WTC11 (cell line): ENCODE measurements at regions not wholly inside any gene's neighbourhood (a gene's known extent, or its start where the extent isn't known, plus 50 kb on each side); places are given as distances from the start of the nearest gene placed in this dataset.
A peak's percentile ranks its signal among the peaks of the same experiment; 100 is the strongest.
"Not testable (repeated sequence)": the region's sequence is repeated elsewhere in the genome, so short reads cannot be mapped to it uniquely, and the experiment has no call there.

Experiments used
- ATAC-seq: fragments of 200-7000 bp; cut with Tn5 transposase; 2 replicates; pipeline ENCODE4 v1.10.0; 2021; ENCODE audit warnings: mild to moderate bottlenecking, moderate library complexity
- CTCF ChIA-PET: fragments of 300-600 bp; sonication (Branson Sonifier 250); formaldehyde crosslinking; loops from one replicate; lab custom pipeline; 2021; ENCODE audit warnings: antibody characterized with exemption; lab: Charles Lee
- POLR2A ChIA-PET: fragments of 350-600 bp; sonication (Branson Sonifier 250); formaldehyde crosslinking; loops from one replicate; lab custom pipeline; 2021; ENCODE audit warnings: antibody characterized with exemption; lab: Charles Lee
- DNase-seq: peaks from one replicate; pipeline ENCODE4 v3.0.0; 2021; ENCODE audit warnings: low spot score
- H3K27ac Mint-ChIP-seq: 2 replicates; pipeline ENCODE4 v1.8.0; 2021; ENCODE audit warnings: mixed read lengths
- H3K27me3 Mint-ChIP-seq: 2 replicates; pipeline ENCODE4 v1.8.0; 2021; ENCODE audit warnings: low read depth, mild to moderate bottlenecking, moderate library complexity, mixed read lengths
- H3K36me3 Mint-ChIP-seq: 2 replicates; pipeline ENCODE4 v1.8.0; 2021; ENCODE audit warnings: mixed read lengths
- H3K4me1 Mint-ChIP-seq: 2 replicates; pipeline ENCODE4 v1.8.0; 2022; ENCODE audit warnings: mixed read lengths
- H3K4me3 Mint-ChIP-seq: 2 replicates; pipeline ENCODE4 v1.8.0; 2021; ENCODE audit warnings: mild to moderate bottlenecking, moderate library complexity, mixed read lengths
- H3K9me3 Mint-ChIP-seq: 2 replicates; pipeline ENCODE4 v1.8.0; 2021; ENCODE audit warnings: mixed read lengths
- ATF1 ChIP-seq: sonication (generic); formaldehyde crosslinking; IDR thresholded peaks from 2 replicates; pipeline ENCODE4 v1.8.1; 2023; ENCODE audit warnings: mild to moderate bottlenecking, moderate library complexity, missing genetic modification reagents
- ETV6 ChIP-seq: sonication (generic); formaldehyde crosslinking; IDR thresholded peaks from 2 replicates; pipeline ENCODE4 v1.8.1; 2022; ENCODE audit warnings: mild to moderate bottlenecking, missing genetic modification reagents
- FOXJ3 ChIP-seq: sonication (generic); formaldehyde crosslinking; IDR thresholded peaks from 2 replicates; pipeline ENCODE4 v1.9.0; 2021; ENCODE audit warnings: missing genetic modification reagents, mild to moderate bottlenecking, borderline replicate concordance
- FOXP4 ChIP-seq: sonication (generic); formaldehyde crosslinking; IDR thresholded peaks from 2 replicates; pipeline ENCODE4 v1.8.0; 2022; ENCODE audit warnings: mild to moderate bottlenecking, missing genetic modification reagents
- GRHL2 ChIP-seq: fragments of 250-450 bp; sonication (Bioruptor Pico); IDR thresholded peaks from 2 replicates; pipeline ENCODE4 v1.8.0; 2022; ENCODE audit warnings: mild to moderate bottlenecking, moderate library complexity; ENCODE audit not compliant: insufficient replicate concordance, severe bottlenecking
- JAZF1 ChIP-seq: fragments of 250-450 bp; sonication (Bioruptor Pico); IDR thresholded peaks from 2 replicates; pipeline ENCODE4 v1.9.0; 2021; ENCODE audit warnings: moderate library complexity, mild to moderate bottlenecking, inconsistent platforms
- JUN ChIP-seq: sonication (generic); formaldehyde crosslinking; IDR thresholded peaks from 2 replicates; pipeline ENCODE4 v1.8.0; 2023; ENCODE audit warnings: mild to moderate bottlenecking, missing genetic modification reagents
- MYBL2 ChIP-seq: sonication (generic); formaldehyde crosslinking; IDR thresholded peaks from 2 replicates; pipeline ENCODE4 v1.8.1; 2023; ENCODE audit warnings: mild to moderate bottlenecking, moderate library complexity, missing genetic modification reagents
- NFATC4 ChIP-seq: fragments of 250-450 bp; sonication (Bioruptor Pico); IDR thresholded peaks from 2 replicates; pipeline ENCODE4 v1.9.0; 2021; ENCODE audit warnings: mild to moderate bottlenecking
- NFE2L1 ChIP-seq: sonication (generic); formaldehyde crosslinking; IDR thresholded peaks from 2 replicates; pipeline ENCODE4 v1.8.1; 2023; ENCODE audit warnings: missing genetic modification reagents
- NFYB ChIP-seq: sonication (generic); formaldehyde crosslinking; conservative IDR thresholded peaks from 2 replicates; pipeline ENCODE4 v1.8.0; 2022; ENCODE audit warnings: low read depth, missing genetic modification reagents
- PREB ChIP-seq: sonication (generic); formaldehyde crosslinking; IDR thresholded peaks from 2 replicates; pipeline ENCODE4 v1.8.1; 2022; ENCODE audit warnings: mild to moderate bottlenecking, missing genetic modification reagents, moderate library complexity, borderline replicate concordance
- PRRX2 ChIP-seq: fragments of 250-450 bp; sonication (Bioruptor Pico); IDR thresholded peaks from 2 replicates; pipeline ENCODE4 v1.8.0; 2021; ENCODE audit warnings: mild to moderate bottlenecking
- SMAD3 ChIP-seq: sonication (generic); formaldehyde crosslinking; IDR thresholded peaks from 2 replicates; pipeline ENCODE4 v1.8.0; 2022; ENCODE audit warnings: missing genetic modification reagents, mild to moderate bottlenecking, borderline replicate concordance
- TCF7 ChIP-seq: sonication (generic); formaldehyde crosslinking; IDR thresholded peaks from 2 replicates; pipeline ENCODE4 v1.8.0; 2022; ENCODE audit warnings: mild to moderate bottlenecking, low read depth, missing genetic modification reagents, moderate library complexity
- ZNF232 ChIP-seq: sonication (generic); formaldehyde crosslinking; IDR thresholded peaks from 2 replicates; pipeline ENCODE4 v1.8.0; 2022; ENCODE audit warnings: mild to moderate bottlenecking, missing genetic modification reagents
- ZNF396 ChIP-seq: fragments of 250-450 bp; sonication (Bioruptor Pico); IDR thresholded peaks from 2 replicates; pipeline ENCODE4 v1.8.0; 2021; ENCODE audit warnings: mild to moderate bottlenecking, moderate library complexity, borderline replicate concordance
- ZNF671 ChIP-seq: fragments of 250-450 bp; sonication (Bioruptor Pico); IDR thresholded peaks from 2 replicates; pipeline ENCODE4 v1.8.0; 2021; ENCODE audit warnings: mild to moderate bottlenecking

DNA sequence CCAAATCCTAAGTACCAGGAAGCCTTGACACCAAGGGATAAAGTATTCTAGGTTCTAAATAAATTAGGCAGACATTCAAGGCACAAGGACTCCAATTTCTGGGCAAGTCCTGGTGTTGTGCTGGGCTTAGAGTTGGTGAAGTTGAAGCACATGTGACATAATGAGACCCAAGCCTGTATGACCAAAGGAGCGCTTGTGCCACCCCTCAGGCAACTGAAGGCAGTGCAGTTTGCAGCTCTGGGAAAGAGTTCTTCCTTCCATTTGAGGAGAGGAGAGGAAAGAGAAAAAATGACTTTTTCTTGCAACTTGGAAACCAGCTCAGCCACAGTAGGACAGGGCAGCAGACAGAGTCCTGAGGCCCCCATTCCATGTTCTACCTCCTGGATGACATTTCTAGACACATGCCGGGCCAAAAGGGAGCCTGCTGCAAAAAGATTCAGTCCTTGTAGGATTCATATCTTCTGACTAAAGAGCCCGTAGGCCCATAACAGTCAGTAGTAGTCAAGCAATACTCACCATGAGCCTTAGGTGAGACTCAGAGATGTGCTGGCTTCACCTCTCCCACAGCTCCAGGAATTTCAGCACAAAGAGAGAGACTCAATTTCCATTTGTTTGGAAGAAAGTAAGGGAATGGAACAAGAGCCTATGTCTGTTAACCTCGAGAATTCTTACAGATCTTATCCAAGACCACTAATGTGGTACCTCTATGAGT lies 588.8 kb upstream of the BCHE start:
- peaks cover 3% of the 10 kb centered on the region for H3K36me3 Mint-ChIP-seq
- 0 out of 2 replicates have a peak overlapping the region, but pooled peaks have one; percentile 9 for H3K27ac Mint-ChIP-seq
- CTCF ChIA-PET: interaction anchor here (0.6 kb wide), 1 partner anchor 320 kb away, joined by 3 read pairs; no protein-coding TSS in a partner anchor
- peaks cover 15% of the 10 kb centered on the region for H3K4me1 Mint-ChIP-seq
- peaks cover 10% of the 10 kb centered on the region; the same call in 1 of the 2 replicates for H3K9me3 Mint-ChIP-seq
- DNase-seq (peak; percentile 27), ATAC-seq (peak; percentile 99)
- no peak overlapping the region for H3K4me3 Mint-ChIP-seq
- H3K27me3 Mint-ChIP-seq: no peaks in the 10 kb centered on the region
- TF ChIP-seq PRRX2 (CRISPR knock-in tag) (no peak), ATF1 (CRISPR knock-in tag) (no peak), ZNF396 (CRISPR knock-in tag) (no peak), FOXJ3 (CRISPR knock-in tag) (no peak), MYBL2 (no peak), TCF7 (CRISPR knock-in tag) (no peak), JUN (CRISPR knock-in tag) (no peak), PREB (CRISPR knock-in tag) (no peak), SMAD3 (no peak), FOXP4 (no peak), NFE2L1 (CRISPR knock-in tag) (no peak), ZNF671 (no peak), ETV6 (no peak)
- POLR2A ChIA-PET: no interaction called here

DNA sequence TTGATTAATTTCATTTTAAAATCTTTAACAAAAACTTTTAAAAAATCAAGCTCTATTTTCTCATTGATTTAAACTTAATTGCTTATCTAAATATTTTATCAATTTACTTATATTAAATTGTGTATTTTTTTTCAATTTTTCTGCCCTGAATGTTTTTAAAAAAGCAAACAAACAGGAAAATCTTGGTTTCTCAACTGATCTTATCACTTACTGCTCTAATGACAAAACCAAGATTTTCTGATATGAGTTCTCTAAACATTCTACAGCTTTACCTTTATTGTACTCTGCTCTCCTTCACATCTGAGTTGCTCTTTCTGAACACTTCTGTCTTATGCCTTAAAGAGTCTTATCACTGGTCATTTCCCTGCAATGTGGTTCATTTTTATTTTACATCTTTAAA lies 587.8 kb upstream of the BCHE start:
- peaks cover 15% of the 10 kb centered on the region for H3K4me1 Mint-ChIP-seq
- peaks cover 3% of the 10 kb centered on the region for H3K36me3 Mint-ChIP-seq
- TF ChIP-seq NFATC4 (CRISPR knock-in tag): no peak
- no peak for TF ChIP-seq JAZF1
- no peak for TF ChIP-seq GRHL2 (CRISPR knock-in tag)
- TF ChIP-seq NFYB (CRISPR knock-in tag): no peak
- TF ChIP-seq ZNF232 (CRISPR knock-in tag): no peak
- TF ChIP-seq, all 79 proteins: peak for 0
- peaks cover 15% of the 10 kb centered on the region for H3K9me3 Mint-ChIP-seq
- CTCF ChIA-PET: no interaction called here
- H3K4me3 Mint-ChIP-seq: no peak overlapping the region
- no peak overlapping the region for H3K27ac Mint-ChIP-seq
- POLR2A ChIA-PET: no interaction called here
- ATAC-seq (no peak), DNase-seq (no peak)
- no peaks in the 10 kb centered on the region for H3K27me3 Mint-ChIP-seq

DNA sequence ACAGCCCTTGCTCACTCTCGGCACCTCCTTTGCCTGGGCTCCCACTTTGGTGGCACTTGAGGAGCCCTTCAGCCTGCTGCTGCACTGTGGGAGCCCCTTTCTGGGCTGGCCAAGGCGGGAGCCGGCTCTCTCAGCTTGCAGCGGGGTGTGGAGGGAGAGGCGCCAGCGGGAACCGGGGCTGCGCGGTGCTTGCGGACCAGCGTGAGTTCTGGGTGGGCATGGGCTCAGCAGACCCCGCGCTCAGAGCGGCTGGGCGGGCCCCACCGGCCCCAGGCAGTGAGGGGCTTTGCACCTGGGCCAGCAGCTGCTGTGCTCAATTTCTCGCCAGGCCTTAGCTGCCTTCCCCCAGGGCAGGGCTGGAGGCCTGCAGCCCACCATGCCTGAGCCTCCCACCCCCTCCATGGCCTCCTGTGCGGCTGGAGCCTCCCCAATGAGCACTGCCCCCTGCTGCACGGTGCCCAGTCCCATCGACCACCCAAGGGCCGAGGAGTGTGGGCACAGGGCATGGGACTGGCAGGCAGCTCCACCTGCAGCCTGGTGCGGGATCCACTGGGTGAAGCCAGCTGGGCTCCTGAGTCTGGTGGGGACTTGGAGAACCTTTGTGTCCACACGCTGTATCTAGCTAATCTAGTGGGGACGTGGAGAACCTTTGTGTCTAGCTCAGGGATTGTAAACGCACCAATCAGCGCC lies 586.7 kb upstream of the BCHE start:
- ATAC-seq, H3K36me3 Mint-ChIP-seq, H3K4me3 Mint-ChIP-seq, H3K27me3 Mint-ChIP-seq, POLR2A ChIA-PET, DNase-seq, H3K27ac Mint-ChIP-seq: not testable (repeated sequence)
- H3K9me3 Mint-ChIP-seq: peaks cover 16% of the 10 kb centered on the region
- peaks cover 15% of the 10 kb centered on the region for H3K4me1 Mint-ChIP-seq
- CTCF ChIA-PET: interaction anchor here (0.6 kb wide), 1 partner anchor 157 kb away, joined by 3 read pairs; no protein-coding TSS in a partner anchor
